Gastrocnemius medialis (tissue), 4 donors: ENCODE measurements at regions not wholly inside any gene's neighbourhood (a gene's known extent, or its start where the extent isn't known, plus 50 kb on each side); places are given as distances from the start of the nearest gene placed in this dataset.

Source experiments
- ATAC-seq, 2 donors: fragments of 150-250 bp; one replicate each; pipeline ENCODE4 v1.9.1; 2016
- DNase-seq, 2 donors: peaks; one replicate each; pipeline ENCODE4 v3.0.0-alpha.2; 2019
- H3K27ac ChIP-seq, 4 donors: fragments of 200-600 bp; sonication (generic); 1 replicate in 1 of 4; 2 replicates in 3 of 4; pipeline ENCODE4 v1.5.1; 2016 to 2018; ENCODE audit warnings: mild to moderate bottlenecking in 2 of 4, moderate library complexity in 1 of 4
- H3K27me3 ChIP-seq, 3 donors: fragments of 200-600 bp; sonication (generic) in 2 of 3; 1 replicate in 1 of 3; 2 replicates in 2 of 3; pipeline versions ENCODE4 v1.5.1 to v1.6.0; 2016 to 2019; ENCODE audit warnings: mild to moderate bottlenecking in 1 of 3, moderate library complexity in 1 of 3
- H3K36me3 ChIP-seq, 2 donors: fragments of 200-600 bp; sonication (generic) in 1 of 2; one replicate each; pipeline ENCODE4 v1.5.1; 2017 to 2018
- H3K4me1 ChIP-seq, 2 donors: fragments of 200-600 bp; sonication (generic) in 1 of 2; one replicate each; pipeline ENCODE4 v1.5.1; 2016 to 2017; ENCODE audit warnings: mild to moderate bottlenecking in 2 of 2
- H3K4me3 ChIP-seq, 4 donors: fragments of 200-600 bp; sonication (generic) in 3 of 4; 1 replicate in 1 of 4; 2 replicates in 3 of 4; pipeline ENCODE4 v1.5.1; 2016 to 2019; ENCODE audit warnings: mild to moderate bottlenecking in 2 of 4
- H3K9me3 ChIP-seq, 3 donors: fragments of 200-600 bp; sonication (generic) in 2 of 3; 1 replicate in 1 of 3; 2 replicates in 2 of 3; pipeline ENCODE4 v1.5.1; 2016 to 2019
- POLR2A ChIP-seq, 2 donors: fragments of 450-650 bp; IDR thresholded peaks; one replicate each; pipeline ENCODE4 v1.6.1; 2017; ENCODE audit warnings: antibody characterized with exemption in 2 of 2, mild to moderate bottlenecking in 2 of 2, moderate library complexity in 2 of 2
- in situ Hi-C, 4 donors: fragments of 200-750 bp; cut with MboI; loops; one replicate each; pipeline versions ENCODE4 v1.15.0 to v1.8.0; 2017; ENCODE audit warnings: low sequenced_read_pairs in 4 of 4
- intact Hi-C: fragments of 100-400 bp; cut with DNase I; formaldehyde crosslinking; loops from one replicate; pipeline ENCODE4 v1.15.1; 2023; ENCODE audit warnings: low total_unique reads
- TF ChIP-seq, protein P1 (sequence below), 5 experiments: fragments of 450-650 bp in 3 of 5; fragments of 200-600 bp in 2 of 5; sonication (generic) in 2 of 5; IDR thresholded peaks in 4 of 5; conservative IDR thresholded peaks in 1 of 5; 1 replicate in 4 of 5; 2 replicates in 1 of 5; pipeline ENCODE4 v1.5.1; 2016 to 2019; ENCODE audit warnings: antibody characterized with exemption in 5 of 5, mild to moderate bottlenecking in 3 of 5, moderate library complexity in 3 of 5

DNA sequence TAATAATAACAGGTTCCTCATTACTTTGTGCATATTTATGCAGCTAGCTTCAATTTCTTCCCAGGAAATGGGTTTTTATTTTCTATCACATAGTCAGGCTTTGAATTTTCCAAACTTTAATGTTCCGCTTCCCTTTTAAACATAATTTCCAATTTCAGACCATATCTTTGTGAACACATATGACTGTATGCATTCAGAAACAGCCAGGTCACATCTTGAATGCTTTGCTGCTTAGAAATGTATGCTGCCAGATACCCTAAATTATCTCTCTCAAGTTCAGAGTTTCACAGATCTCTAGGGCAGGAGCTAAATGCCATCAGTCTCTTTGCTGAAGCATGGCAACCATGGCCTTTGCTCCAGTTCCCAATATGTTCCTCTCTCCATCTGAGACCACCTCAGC lies 2203.8 kb downstream of the LRRC4C start:
- no peak overlapping the region for H3K27ac ChIP-seq
- intact Hi-C loops (no loop called here), in situ Hi-C loops (no loop called here)
- DNase-seq (no peak), ATAC-seq (no peak)
- H3K4me3 ChIP-seq, result no peak overlapping the region
- H3K4me1 ChIP-seq, result no peaks in the 10 kb centered on the region
- H3K9me3 ChIP-seq, result no peaks in the 10 kb centered on the region
- H3K36me3 ChIP-seq, result no peaks in the 10 kb centered on the region
- TF ChIP-seq, protein P1, sequence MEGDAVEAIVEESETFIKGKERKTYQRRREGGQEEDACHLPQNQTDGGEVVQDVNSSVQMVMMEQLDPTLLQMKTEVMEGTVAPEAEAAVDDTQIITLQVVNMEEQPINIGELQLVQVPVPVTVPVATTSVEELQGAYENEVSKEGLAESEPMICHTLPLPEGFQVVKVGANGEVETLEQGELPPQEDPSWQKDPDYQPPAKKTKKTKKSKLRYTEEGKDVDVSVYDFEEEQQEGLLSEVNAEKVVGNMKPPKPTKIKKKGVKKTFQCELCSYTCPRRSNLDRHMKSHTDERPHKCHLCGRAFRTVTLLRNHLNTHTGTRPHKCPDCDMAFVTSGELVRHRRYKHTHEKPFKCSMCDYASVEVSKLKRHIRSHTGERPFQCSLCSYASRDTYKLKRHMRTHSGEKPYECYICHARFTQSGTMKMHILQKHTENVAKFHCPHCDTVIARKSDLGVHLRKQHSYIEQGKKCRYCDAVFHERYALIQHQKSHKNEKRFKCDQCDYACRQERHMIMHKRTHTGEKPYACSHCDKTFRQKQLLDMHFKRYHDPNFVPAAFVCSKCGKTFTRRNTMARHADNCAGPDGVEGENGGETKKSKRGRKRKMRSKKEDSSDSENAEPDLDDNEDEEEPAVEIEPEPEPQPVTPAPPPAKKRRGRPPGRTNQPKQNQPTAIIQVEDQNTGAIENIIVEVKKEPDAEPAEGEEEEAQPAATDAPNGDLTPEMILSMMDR (IDR thresholded peaks at IDR 0.05 in 4 of 5, conservative IDR thresholded peaks at IDR 0.05 in 1 of 5), result no peak
- no peak for TF ChIP-seq POLR2A (IDR thresholded peaks at IDR 0.05)
- no peaks in the 10 kb centered on the region for H3K27me3 ChIP-seq

DNA sequence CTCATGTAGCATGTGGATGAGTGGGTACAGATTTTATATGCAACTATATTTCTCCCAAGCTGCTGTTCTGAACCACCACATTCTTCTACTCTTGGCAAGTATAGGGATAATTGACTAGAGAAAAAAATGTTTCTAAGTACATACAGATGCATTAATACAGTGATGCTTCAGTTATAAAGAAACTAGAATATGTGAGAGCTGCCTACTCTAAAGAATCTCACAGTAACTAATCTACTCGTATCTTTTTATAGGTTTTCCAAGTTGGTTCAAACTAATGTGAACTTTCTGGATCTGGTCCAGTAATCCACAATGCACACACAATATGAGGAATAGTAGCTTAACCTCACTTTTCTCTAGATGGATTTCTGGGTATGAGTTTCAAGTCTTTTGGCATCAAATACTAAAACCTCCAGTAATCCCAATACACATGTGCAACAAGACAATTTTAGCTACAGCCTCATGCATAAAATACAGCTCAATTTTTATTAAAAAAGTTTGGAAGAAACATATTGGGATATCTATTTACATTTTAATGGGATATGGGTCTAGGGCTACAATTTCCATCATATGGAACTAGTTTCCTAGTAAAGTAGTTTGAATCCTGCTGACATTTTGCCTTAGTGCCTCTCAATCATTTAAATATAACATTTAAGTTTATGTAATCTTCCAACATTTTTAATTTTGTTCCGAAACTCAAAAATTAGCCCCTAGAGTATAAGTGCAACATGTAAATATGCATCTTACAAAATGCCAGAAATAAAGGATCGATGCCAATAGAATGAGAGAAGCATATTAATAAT lies 2209.7 kb downstream of the LRRC4C start:
- TF ChIP-seq, protein P1 (IDR thresholded peaks at IDR 0.05 in 4 of 5, conservative IDR thresholded peaks at IDR 0.05 in 1 of 5), result no peak
- no peak for TF ChIP-seq POLR2A (IDR thresholded peaks at IDR 0.05)
- H3K36me3 ChIP-seq, result no peaks in the 10 kb centered on the region
- no peaks in the 10 kb centered on the region for H3K9me3 ChIP-seq
- in situ Hi-C loops (no loop called here), intact Hi-C loops (no loop called here)
- no peaks in the 10 kb centered on the region for H3K27me3 ChIP-seq
- no peaks in the 10 kb centered on the region for H3K4me1 ChIP-seq
- no peak overlapping the region for H3K27ac ChIP-seq
- DNase-seq (no peak), ATAC-seq (no peak)
- no peak overlapping the region for H3K4me3 ChIP-seq

GRCh38 chr11:39247570-39248137 lies 2211.8 kb downstream of the LRRC4C start:
- Histone ChIP-seq H3K27me3 (no peaks in the 10 kb centered on the region), H3K4me1 (no peaks in the 10 kb centered on the region), H3K36me3 (no peaks in the 10 kb centered on the region), H3K4me3 (no peak overlapping the region), H3K27ac (no peak overlapping the region), H3K9me3 (no peaks in the 10 kb centered on the region)
- in situ Hi-C loops (no loop called here), intact Hi-C loops (no loop called here)
- TF ChIP-seq, protein P1 (IDR thresholded peaks at IDR 0.05 in 4 of 5, conservative IDR thresholded peaks at IDR 0.05 in 1 of 5), result no peak
- no peak for TF ChIP-seq POLR2A (IDR thresholded peaks at IDR 0.05)
- no peak for DNase-seq
- no peak for ATAC-seq

DNA sequence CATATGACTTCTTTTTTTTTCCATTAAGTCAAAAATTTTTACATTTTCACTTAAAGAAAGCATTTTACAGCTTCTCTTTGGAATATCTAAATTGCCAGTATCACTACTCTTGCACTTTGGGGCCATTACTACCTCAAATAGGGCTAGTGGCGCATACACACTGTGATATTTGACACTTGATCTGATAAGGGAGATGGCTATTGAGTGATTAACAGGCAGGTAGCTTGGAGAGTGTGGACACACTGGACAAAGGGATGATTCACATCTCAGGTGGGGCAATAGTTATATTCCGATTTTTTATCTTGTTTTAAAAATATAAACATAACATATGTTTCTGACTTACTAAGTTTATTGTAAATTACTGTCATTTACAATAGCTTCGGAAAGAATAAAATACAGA lies 2219.9 kb downstream of the LRRC4C start:
- no peaks in the 10 kb centered on the region for H3K36me3 ChIP-seq
- no peaks in the 10 kb centered on the region for H3K4me1 ChIP-seq
- DNase-seq, result no peak
- in situ Hi-C loops, result no loop called here
- no peak overlapping the region for H3K27ac ChIP-seq
- H3K4me3 ChIP-seq, result no peak overlapping the region
- no peaks in the 10 kb centered on the region for H3K9me3 ChIP-seq
- ATAC-seq, result no peak
- intact Hi-C loops, result no loop called here
- H3K27me3 ChIP-seq, result no peaks in the 10 kb centered on the region
- TF ChIP-seq POLR2A (IDR thresholded peaks at IDR 0.05), result no peak
- TF ChIP-seq, protein P1 (IDR thresholded peaks at IDR 0.05 in 4 of 5, conservative IDR thresholded peaks at IDR 0.05 in 1 of 5), result no peak
